ENCODE measurements at regions not wholly inside any gene's neighbourhood (a gene's known extent, or its start where the extent isn't known, plus 50 kb on each side); places are given as distances from the start of the nearest gene placed in this dataset.
"Not testable (repeated sequence)": the region's sequence is repeated elsewhere in the genome, so short reads cannot be mapped to it uniquely, and the experiment has no call there.

DNA sequence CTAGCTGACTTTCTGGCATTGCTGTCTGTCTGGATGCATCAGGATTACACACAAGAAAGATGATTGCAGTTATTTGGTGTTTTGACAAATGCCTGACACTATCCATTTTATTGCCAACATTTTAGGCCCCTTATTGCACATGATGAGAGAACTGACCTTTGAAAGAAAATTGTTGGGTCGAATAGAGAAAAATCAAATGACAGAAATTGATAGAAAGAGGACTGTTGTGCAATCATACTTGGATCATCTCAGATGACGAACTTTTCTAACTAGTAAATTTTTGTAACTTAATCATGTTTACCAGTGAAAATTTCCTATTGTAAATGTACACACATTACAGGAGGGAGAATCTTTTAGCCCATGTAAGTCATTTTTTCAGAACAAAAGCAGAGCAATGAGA is 251.5 kb upstream of the USP15 start:
- TF ChIP-seq, protein P1, sequence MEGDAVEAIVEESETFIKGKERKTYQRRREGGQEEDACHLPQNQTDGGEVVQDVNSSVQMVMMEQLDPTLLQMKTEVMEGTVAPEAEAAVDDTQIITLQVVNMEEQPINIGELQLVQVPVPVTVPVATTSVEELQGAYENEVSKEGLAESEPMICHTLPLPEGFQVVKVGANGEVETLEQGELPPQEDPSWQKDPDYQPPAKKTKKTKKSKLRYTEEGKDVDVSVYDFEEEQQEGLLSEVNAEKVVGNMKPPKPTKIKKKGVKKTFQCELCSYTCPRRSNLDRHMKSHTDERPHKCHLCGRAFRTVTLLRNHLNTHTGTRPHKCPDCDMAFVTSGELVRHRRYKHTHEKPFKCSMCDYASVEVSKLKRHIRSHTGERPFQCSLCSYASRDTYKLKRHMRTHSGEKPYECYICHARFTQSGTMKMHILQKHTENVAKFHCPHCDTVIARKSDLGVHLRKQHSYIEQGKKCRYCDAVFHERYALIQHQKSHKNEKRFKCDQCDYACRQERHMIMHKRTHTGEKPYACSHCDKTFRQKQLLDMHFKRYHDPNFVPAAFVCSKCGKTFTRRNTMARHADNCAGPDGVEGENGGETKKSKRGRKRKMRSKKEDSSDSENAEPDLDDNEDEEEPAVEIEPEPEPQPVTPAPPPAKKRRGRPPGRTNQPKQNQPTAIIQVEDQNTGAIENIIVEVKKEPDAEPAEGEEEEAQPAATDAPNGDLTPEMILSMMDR (IDR thresholded peaks at IDR 0.05): no peak
- H3K79me2 ChIP-seq: no peaks in the 10 kb centered on the region

DNA sequence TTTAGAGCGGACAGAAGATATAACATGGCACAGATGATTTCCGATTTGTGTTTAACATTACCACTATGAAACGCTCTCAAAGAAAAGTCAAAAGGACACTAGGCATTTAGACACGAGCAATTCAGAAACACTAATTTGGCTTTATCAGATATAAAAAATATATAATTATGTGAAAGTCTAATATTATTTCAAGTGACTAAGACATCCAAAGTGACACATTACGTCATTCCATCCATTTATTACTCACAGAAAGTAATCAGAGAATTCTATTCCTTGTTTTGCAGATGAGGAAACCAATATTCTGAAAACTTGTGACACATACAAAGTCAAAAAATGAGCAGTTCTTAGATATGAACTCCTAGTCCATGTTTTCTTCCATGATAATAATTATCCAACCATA is 250.8 kb upstream of the USP15 start:
- Histone ChIP-seq H3K4me2 (ENCODE audit: low read length) (no peak overlapping the region), H3K36me3 (ENCODE audit: control insufficient read depth, insufficient read depth, low read length) (no peaks in the 10 kb centered on the region), H2AFZ (no peak overlapping the region), H3K27me3 (ENCODE audit: control insufficient read depth, insufficient read depth, low read length) (no peaks in the 10 kb centered on the region), H3K4me3 (ENCODE audit: low read depth, low read length) (no peak overlapping the region), H3K79me2 (no peaks in the 10 kb centered on the region), H3K4me1 (no peaks in the 10 kb centered on the region), H3K27ac (no peak overlapping the region), H3K9me3 (ENCODE audit: control insufficient read depth, low read length) (no peaks in the 10 kb centered on the region), H3K9ac (no peak overlapping the region)
- TF ChIP-seq, protein P1 (IDR thresholded peaks at IDR 0.05): no peak

More for the DNA sequence above, 251.5 kb upstream of the USP15 start:
- H3K4me3 ChIP-seq (ENCODE audit: low read depth, low read length): no peak overlapping the region
- no peak overlapping the region for H3K9ac ChIP-seq
- no peaks in the 10 kb centered on the region for H3K9me3 ChIP-seq (ENCODE audit: control insufficient read depth, low read length)
- no peaks in the 10 kb centered on the region for H3K27me3 ChIP-seq (ENCODE audit: control insufficient read depth, insufficient read depth, low read length)
- no peaks in the 10 kb centered on the region for H3K36me3 ChIP-seq (ENCODE audit: control insufficient read depth, insufficient read depth, low read length)
- H3K4me1 ChIP-seq: no peaks in the 10 kb centered on the region
- no peak overlapping the region for H2AFZ ChIP-seq
- H3K27ac ChIP-seq: no peak overlapping the region
- H3K4me2 ChIP-seq (ENCODE audit: low read length): no peak overlapping the region

- not testable (repeated sequence) for H3K4me1 ChIP-seq; H3K36me3 ChIP-seq (ENCODE audit: control insufficient read depth, insufficient read depth, low read length); H3K9me3 ChIP-seq (ENCODE audit: control insufficient read depth, low read length); H3K9ac ChIP-seq; H3K27me3 ChIP-seq (ENCODE audit: control insufficient read depth, insufficient read depth, low read length); H3K4me2 ChIP-seq (ENCODE audit: low read length); H3K27ac ChIP-seq; H2AFZ ChIP-seq; H3K4me3 ChIP-seq (ENCODE audit: low read depth, low read length); H3K79me2 ChIP-seq
Measured at GRCh38 chr12:62010331-62010906, 249.8 kb upstream of the USP15 start.

GRCh38 chr12:62010973-62011372 is 249.2 kb upstream of the USP15 start:
- not testable (repeated sequence) for H3K27ac ChIP-seq; H3K4me3 ChIP-seq (ENCODE audit: low read depth, low read length); H3K9ac ChIP-seq; H2AFZ ChIP-seq; H3K27me3 ChIP-seq (ENCODE audit: control insufficient read depth, insufficient read depth, low read length); H3K36me3 ChIP-seq (ENCODE audit: control insufficient read depth, insufficient read depth, low read length); H3K4me1 ChIP-seq; H3K9me3 ChIP-seq (ENCODE audit: control insufficient read depth, low read length); H3K4me2 ChIP-seq (ENCODE audit: low read length); H3K79me2 ChIP-seq

GRCh38 chr12:62014330-62014729 is 245.9 kb upstream of the USP15 start:
- Histone ChIP-seq H3K9me3 (ENCODE audit: control insufficient read depth, low read length) (no peaks in the 10 kb centered on the region), H3K4me3 (ENCODE audit: low read depth, low read length) (no peak overlapping the region), H3K4me1 (no peaks in the 10 kb centered on the region), H3K79me2 (no peaks in the 10 kb centered on the region), H3K27me3 (ENCODE audit: control insufficient read depth, insufficient read depth, low read length) (no peaks in the 10 kb centered on the region), H2AFZ (no peak overlapping the region), H3K9ac (no peak overlapping the region), H3K27ac (no peak overlapping the region), H3K36me3 (ENCODE audit: control insufficient read depth, insufficient read depth, low read length) (no peaks in the 10 kb centered on the region), H3K4me2 (ENCODE audit: low read length) (no peak overlapping the region)
- TF ChIP-seq, protein P1 (IDR thresholded peaks at IDR 0.05): no peak

DNA sequence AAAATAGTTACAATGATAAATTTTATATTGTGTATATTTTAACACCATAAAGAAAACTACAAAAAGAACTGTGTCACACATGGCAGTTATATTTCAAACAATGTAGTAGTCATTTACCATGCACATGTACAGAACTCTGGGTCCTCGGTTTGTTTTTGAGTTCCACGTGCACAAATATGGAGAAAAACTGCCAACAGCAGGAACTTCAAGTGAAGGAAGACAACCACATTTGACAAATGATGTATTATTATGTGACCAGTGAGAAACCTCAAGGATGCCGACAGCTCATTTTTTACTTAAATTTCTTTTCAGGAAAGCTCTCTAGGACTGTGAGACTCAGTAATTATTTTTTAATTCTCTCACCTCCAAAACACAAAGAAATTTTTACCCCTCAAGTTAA is 244.2 kb upstream of the USP15 start:
- Histone ChIP-seq H3K27ac (no peak overlapping the region), H3K9ac (no peak overlapping the region), H3K79me2 (no peaks in the 10 kb centered on the region), H3K36me3 (ENCODE audit: control insufficient read depth, insufficient read depth, low read length) (no peaks in the 10 kb centered on the region), H3K4me1 (no peaks in the 10 kb centered on the region), H3K4me3 (ENCODE audit: low read depth, low read length) (no peak overlapping the region), H2AFZ (no peak overlapping the region), H3K4me2 (ENCODE audit: low read length) (no peak overlapping the region), H3K27me3 (ENCODE audit: control insufficient read depth, insufficient read depth, low read length) (no peaks in the 10 kb centered on the region), H3K9me3 (ENCODE audit: control insufficient read depth, low read length) (no peaks in the 10 kb centered on the region)
- TF ChIP-seq, protein P1 (IDR thresholded peaks at IDR 0.05): no peak
